Myocyte (in vitro differentiated cells): ENCODE measurements at regions not wholly inside any gene's neighbourhood (a gene's known extent, or its start where the extent isn't known, plus 50 kb on each side); places are given as distances from the start of the nearest gene placed in this dataset.

Source experiments
- DNase-seq: peaks from one replicate; pipeline ENCODE4 v3.0.0-alpha.2; 2012; ENCODE audit warnings: low read depth

- peak; percentile 41 for DNase-seq
Observed at GRCh38 chr7:88357294-88357693, 50.6 kb upstream of the STEAP4 start.
